ENCODE measurements at regions not wholly inside any gene's neighbourhood (a gene's known extent, or its start where the extent isn't known, plus 50 kb on each side); places are given as distances from the start of the nearest gene placed in this dataset.

- DNase-seq = no peak
- no peak for TF ChIP-seq POLR2A (IDR thresholded peaks at IDR 0.05; ENCODE audit: low read length)
- no peak for TF ChIP-seq GATA1 (IDR thresholded peaks at IDR 0.05; ENCODE audit: low read depth, low read length)
Measured at GRCh38 chr15:31251165-31251564, 75.5 kb upstream of the KLF13 start.

DNA sequence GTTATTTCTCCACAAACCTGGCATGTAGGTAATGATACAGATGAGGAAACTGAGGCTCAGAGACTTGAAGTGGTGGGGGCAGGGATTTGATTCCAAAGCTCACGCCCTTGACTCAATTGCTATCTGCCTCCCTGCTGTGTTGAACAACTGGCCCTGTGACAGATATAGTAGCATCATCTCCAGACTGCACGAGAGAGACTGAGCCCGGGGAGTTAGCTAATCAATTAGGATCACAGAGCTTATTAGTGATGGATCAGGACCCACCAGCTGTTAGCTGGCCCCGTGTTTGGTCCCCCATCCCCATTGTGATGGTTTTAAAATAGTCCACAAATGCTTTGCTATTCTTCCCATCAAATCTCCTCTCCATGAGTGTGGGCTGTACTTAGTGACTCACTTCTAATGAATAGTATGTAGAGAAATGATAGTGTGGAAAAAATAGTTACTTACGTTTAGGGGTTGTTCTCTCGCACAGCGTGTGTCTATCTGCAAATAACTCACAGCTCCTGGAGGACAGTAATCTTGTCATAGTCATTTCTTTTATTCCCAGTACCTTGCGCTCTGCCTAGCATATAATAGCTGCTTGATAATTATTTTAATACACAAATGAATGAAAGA, 74.4 kb upstream of the KLF13 start:
- TF ChIP-seq POLR2A (IDR thresholded peaks at IDR 0.05; ENCODE audit: low read length) (no peak), GATA1 (IDR thresholded peaks at IDR 0.05; ENCODE audit: low read depth, low read length) (no peak)

DNA sequence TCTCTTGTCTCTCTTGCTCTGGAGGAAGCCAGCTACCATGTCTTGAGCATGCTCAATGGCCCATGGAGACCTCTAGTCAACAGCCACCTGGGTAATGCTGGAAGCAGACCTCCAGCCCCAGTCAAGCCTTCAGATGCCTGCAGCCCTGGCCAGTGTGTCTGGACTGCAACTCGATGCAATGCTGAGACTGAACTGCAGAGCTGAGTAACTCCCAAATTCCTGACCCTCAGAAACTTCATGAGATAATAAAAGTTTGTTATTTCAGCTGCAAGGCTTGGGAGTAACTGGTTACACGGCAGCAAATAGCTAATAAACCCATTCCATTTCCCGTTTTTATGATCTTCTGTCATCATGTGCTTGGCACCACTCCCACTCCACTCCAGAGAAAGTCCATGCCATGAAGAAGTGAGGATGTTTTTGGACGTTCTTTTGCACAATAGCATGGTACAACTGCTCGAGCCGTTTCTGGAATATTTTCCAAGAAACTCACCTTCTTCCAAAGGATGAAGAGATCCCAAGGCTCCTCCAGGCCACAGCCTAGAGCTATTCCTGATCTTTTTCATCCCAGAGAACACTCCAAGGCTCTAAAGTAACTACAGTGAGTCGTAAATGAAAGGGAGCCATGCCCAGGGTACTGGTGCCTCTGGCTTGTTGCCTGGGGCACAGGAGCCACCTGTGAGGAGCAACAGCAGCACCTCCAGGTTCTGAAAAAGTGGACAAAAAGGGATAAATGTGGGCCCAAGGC, 72.0 kb upstream of the KLF13 start:
- DNase-seq = no peak
- TF ChIP-seq GATA1 (IDR thresholded peaks at IDR 0.05; ENCODE audit: low read depth, low read length) (no peak), POLR2A (IDR thresholded peaks at IDR 0.05; ENCODE audit: low read length) (no peak)

More for the DNA sequence above, 74.4 kb upstream of the KLF13 start:
- DNase-seq = no peak

DNA sequence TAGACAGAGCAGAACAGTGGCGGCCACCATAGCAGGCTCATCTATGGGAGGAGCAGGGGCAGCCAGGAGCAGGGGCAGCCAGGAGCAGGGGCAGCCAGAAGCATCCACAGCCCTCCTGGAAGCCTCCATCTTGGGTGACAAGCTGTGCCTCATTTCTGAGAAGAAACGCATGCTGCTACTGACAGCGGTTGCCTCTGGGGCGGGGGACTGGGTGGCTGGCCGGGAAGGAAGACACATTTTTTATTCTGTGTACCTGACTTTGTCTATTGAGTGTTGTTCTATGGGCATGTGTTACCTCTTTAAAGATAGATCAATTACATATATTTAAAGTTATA, 71.5 kb upstream of the KLF13 start:
- TF ChIP-seq POLR2A (IDR thresholded peaks at IDR 0.05; ENCODE audit: low read length) = no peak
- no peak for TF ChIP-seq GATA1 (IDR thresholded peaks at IDR 0.05; ENCODE audit: low read depth, low read length)

DNA sequence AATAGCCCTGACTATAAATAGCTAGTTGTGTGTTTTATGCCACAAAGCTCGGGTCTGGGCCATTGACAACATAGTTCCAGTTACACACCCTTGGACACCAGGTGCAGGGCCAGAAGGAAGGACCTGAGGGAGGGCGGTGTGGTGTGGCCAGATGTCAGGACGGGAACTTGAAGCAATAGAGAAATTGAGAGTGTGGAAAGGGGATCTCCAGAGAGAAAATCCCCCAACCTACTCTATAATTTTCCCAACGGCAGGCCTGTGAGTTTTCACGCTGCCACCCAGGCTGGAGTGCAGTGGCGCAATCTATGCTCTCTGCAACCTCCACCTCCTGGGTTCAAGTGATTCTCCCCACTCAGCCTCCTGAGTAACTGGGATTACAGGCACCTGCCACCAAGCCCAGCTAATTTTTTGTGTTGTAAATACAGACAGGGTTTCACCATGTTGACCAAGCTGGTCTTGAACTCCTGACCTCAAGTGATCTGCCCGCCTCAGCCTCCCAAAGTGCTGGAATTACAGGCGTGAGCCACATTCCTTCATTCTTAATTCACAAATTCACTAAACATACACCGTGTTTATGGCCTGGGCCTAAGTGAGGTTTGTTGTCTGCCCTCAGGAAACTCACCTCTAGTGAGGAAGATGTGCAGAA, 70.8 kb upstream of the KLF13 start:
- no peak for TF ChIP-seq GATA1 (IDR thresholded peaks at IDR 0.05; ENCODE audit: low read depth, low read length)
- TF ChIP-seq POLR2A (IDR thresholded peaks at IDR 0.05; ENCODE audit: low read length) = no peak
- DNase-seq = no peak

More for the DNA sequence above, 71.5 kb upstream of the KLF13 start:
- no peak for DNase-seq

- DNase-seq = peak; percentile 93 to 99
- TF ChIP-seq POLR2A (IDR thresholded peaks at IDR 0.05; ENCODE audit: low read length) (peak; percentile 86), GATA1 (IDR thresholded peaks at IDR 0.05; ENCODE audit: low read depth, low read length) (peak; percentile 73)
Measured at GRCh38 chr15:31256378-31257265, 70.0 kb upstream of the KLF13 start.

DNA sequence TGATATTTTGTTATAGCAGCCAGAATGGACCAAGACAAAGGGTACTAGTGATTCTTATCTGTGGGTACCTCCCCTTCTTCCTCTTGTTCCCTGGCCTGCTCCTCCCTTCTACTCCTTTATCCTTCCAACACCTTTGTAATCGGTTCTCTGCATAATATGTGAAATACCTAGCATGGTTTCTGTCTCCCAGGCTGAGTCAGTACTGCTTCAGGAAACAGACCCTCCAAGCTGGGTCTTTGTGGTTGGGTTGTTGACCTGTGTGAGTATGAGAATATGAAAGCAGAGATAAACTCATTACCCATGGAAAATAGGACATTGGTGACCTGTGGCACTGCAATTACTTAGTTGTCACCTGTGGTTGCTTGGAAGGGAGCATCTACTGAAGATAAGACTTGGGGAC, 69.3 kb upstream of the KLF13 start:
- TF ChIP-seq GATA1 (IDR thresholded peaks at IDR 0.05; ENCODE audit: low read depth, low read length) = no peak
- no peak for TF ChIP-seq POLR2A (IDR thresholded peaks at IDR 0.05; ENCODE audit: low read length)
- DNase-seq = no peak

DNA sequence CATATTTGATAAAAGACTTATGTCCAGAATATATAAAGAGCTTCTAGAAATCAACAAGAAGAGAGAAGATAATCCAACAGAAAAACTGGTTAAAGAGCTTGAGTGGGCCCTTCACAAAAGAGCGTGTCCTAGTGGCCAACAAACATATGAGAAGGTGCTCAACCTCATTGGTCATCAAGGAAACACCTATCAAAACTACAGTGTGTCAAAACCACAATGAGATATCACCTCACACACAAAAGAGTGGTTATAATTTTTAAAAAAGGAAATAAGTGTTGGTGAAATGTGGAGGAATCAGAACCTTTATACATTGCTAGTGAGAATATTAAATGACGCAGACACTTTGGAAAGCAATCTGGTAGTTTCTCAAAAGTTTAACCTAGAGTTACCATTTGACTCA, 68.4 kb upstream of the KLF13 start:
- DNase-seq = no peak
- no peak for TF ChIP-seq POLR2A (IDR thresholded peaks at IDR 0.05; ENCODE audit: low read length)
- no peak for TF ChIP-seq GATA1 (IDR thresholded peaks at IDR 0.05; ENCODE audit: low read depth, low read length)

DNA sequence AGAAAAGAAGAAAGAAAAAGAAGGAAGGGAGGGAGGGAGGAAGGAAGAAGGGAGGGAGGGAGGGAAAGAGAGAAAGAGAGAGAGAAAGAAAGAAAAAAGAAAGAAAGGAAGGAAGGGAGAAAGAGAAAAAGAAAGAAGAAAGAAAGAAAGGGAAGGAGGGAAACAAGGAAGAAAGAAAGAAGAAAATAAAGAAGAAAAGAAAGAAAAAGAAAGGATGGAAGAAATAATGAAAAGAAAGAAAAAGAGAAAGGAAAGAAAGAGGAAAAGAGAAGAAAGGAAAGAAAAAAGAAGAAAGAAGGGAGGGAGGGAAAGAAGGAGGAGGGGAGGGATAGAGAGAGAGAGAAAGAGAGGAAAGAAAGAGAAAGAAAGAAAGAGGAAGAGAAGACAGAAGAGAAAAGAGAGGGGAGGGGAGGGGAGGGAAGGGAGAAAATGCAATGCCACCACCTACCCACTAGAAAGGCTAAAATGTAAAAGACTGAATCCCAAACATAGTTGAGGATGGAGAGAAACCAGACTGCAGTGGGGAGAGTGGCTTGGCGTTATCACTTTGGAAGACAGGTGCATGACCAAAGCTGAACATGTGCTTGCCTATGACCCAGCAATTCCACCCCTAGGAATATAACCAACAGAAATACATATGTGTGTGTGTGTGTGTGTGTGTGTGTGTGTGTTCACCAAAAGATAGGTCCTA, 66.9 kb upstream of the KLF13 start:
- DNase-seq = peak; percentile 47 to 55
- TF ChIP-seq GATA1 (IDR thresholded peaks at IDR 0.05; ENCODE audit: low read depth, low read length) = no peak
- TF ChIP-seq POLR2A (IDR thresholded peaks at IDR 0.05; ENCODE audit: low read length) = no peak

GRCh38 chr15:31260646-31261265, 65.9 kb upstream of the KLF13 start:
- TF ChIP-seq POLR2A (IDR thresholded peaks at IDR 0.05; ENCODE audit: low read length) (no peak), GATA1 (IDR thresholded peaks at IDR 0.05; ENCODE audit: low read depth, low read length) (no peak)
- DNase-seq = no peak

GRCh38 chr15:31261266-31262142, 65.1 kb upstream of the KLF13 start:
- no peak for DNase-seq
- TF ChIP-seq POLR2A (IDR thresholded peaks at IDR 0.05; ENCODE audit: low read length) (no peak), GATA1 (IDR thresholded peaks at IDR 0.05; ENCODE audit: low read depth, low read length) (no peak)

GRCh38 chr15:31262143-31262530, 64.5 kb upstream of the KLF13 start:
- no peak for TF ChIP-seq GATA1 (IDR thresholded peaks at IDR 0.05; ENCODE audit: low read depth, low read length)
- no peak for DNase-seq

Measured in erythroblast (primary cell).